MCF 10A (cell line): ENCODE measurements at regions not wholly inside any gene's neighbourhood (a gene's known extent, or its start where the extent isn't known, plus 50 kb on each side); places are given as distances from the start of the nearest gene placed in this dataset.

Experiments
- BruUV-seq: library from RNA; stranded (reverse); fragments of 400-500 nt; replicated peaks from 2 replicates; lab custom pipeline; 2021; lab: Mats Ljungman, UMichigan
- CTCF ChIA-PET: fragments of 300-600 bp; sonication (Branson Sonifier 250); formaldehyde crosslinking; extraction: SDS; loops from one replicate; lab custom pipeline; 2021; ENCODE audit warnings: antibody characterized with exemption, inconsistent platforms; lab: Yijun Ruan, JAX
- POLR2A ChIA-PET: fragments of 300-600, 350-650 bp; sonication (Branson Sonifier 250); formaldehyde crosslinking; extraction: SDS; loops from one replicate; lab custom pipeline; 2020; ENCODE audit warnings: antibody characterized with exemption, inconsistent platforms; lab: Yijun Ruan, JAX
- DNase-seq: peaks from one replicate; pipeline ENCODE4 v3.0.0-alpha.2; 2018; ENCODE audit not compliant: unreplicated experiment
- H3K27ac Mint-ChIP-seq: one replicate; pipeline ENCODE4 v1.8.0; 2022; ENCODE audit warnings: mild to moderate bottlenecking, low read depth, mixed read lengths; ENCODE audit not compliant: unreplicated experiment
- H3K27me3 Mint-ChIP-seq: one replicate; pipeline ENCODE4 v1.8.0; 2022; ENCODE audit warnings: mixed read lengths; ENCODE audit not compliant: insufficient read depth, unreplicated experiment
- H3K36me3 Mint-ChIP-seq: one replicate; pipeline ENCODE4 v1.8.0; 2022; ENCODE audit warnings: mild to moderate bottlenecking, moderate library complexity, mixed read lengths; ENCODE audit not compliant: insufficient read depth, unreplicated experiment
- H3K4me1 Mint-ChIP-seq: one replicate; pipeline ENCODE4 v1.8.0; 2022; ENCODE audit warnings: mixed read lengths; ENCODE audit not compliant: insufficient read depth, unreplicated experiment
- H3K4me3 Mint-ChIP-seq: one replicate; pipeline ENCODE4 v1.8.0; 2022; ENCODE audit warnings: mild to moderate bottlenecking, moderate library complexity, mixed read lengths; ENCODE audit not compliant: unreplicated experiment
- H3K9me3 Mint-ChIP-seq: one replicate; pipeline ENCODE4 v1.8.0; 2022; ENCODE audit warnings: mixed read lengths; ENCODE audit not compliant: unreplicated experiment
- intact Hi-C: fragments of 100-400 bp; cut with micrococcal nuclease; formaldehyde crosslinking; loops from 2 replicates; pipeline ENCODE4 v1.14.1; 2022
- TF ChIP-seq, protein P1 (sequence below): fragments of 200-600 bp; IDR thresholded peaks from one replicate; pipeline ENCODE4 v1.8.0; 2022; ENCODE audit warnings: antibody characterized with exemption, mild to moderate bottlenecking; ENCODE audit not compliant: unreplicated experiment

DNA sequence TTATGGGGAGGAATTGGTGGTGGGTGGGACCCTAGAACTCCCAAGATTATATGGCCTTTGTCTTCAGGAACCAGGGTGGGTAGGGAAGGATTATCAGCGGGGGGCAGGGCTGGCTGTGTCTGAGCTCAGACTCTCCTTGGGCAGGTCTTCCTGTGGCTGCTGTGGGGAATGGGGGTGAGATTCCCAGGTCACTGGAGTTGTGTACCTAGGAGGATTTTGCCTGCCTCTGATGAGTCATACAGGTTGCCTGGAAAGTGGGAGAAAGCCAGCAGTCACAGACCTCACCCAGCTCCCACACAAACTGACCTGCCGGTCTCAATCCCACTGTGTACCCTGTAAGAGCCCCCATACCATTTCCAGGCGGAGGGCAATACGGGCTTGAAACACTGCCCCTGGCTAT, 209.9 kb upstream of the CNTN3 start:
- Mint-ChIP-seq H3K27me3 (no peaks in the 10 kb centered on the region), H3K9me3 (peaks cover 25% of the 10 kb centered on the region), H3K36me3 (no peaks in the 10 kb centered on the region), H3K4me3 (no peak overlapping the region), H3K4me1 (no peaks in the 10 kb centered on the region), H3K27ac (no peak overlapping the region)
- DNase-seq, result peak; percentile 16
- ChIA-PET POLR2A (no interaction called here), CTCF (no interaction called here)
- intact Hi-C loops, result no loop called here
- TF ChIP-seq, protein P1, sequence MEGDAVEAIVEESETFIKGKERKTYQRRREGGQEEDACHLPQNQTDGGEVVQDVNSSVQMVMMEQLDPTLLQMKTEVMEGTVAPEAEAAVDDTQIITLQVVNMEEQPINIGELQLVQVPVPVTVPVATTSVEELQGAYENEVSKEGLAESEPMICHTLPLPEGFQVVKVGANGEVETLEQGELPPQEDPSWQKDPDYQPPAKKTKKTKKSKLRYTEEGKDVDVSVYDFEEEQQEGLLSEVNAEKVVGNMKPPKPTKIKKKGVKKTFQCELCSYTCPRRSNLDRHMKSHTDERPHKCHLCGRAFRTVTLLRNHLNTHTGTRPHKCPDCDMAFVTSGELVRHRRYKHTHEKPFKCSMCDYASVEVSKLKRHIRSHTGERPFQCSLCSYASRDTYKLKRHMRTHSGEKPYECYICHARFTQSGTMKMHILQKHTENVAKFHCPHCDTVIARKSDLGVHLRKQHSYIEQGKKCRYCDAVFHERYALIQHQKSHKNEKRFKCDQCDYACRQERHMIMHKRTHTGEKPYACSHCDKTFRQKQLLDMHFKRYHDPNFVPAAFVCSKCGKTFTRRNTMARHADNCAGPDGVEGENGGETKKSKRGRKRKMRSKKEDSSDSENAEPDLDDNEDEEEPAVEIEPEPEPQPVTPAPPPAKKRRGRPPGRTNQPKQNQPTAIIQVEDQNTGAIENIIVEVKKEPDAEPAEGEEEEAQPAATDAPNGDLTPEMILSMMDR, result no peak
- BruUV-seq, result no TSS peak

GRCh38 chr3:74814181-74814580, 199.7 kb upstream of the CNTN3 start:
- Mint-ChIP-seq H3K4me1 (no peaks in the 10 kb centered on the region), H3K27me3 (no peaks in the 10 kb centered on the region), H3K27ac (no peak overlapping the region), H3K4me3 (no peak overlapping the region), H3K36me3 (no peaks in the 10 kb centered on the region), H3K9me3 (peaks cover 11% of the 10 kb centered on the region)
- BruUV-seq, result no TSS peak
- TF ChIP-seq, protein P1, result no peak
- no peak for DNase-seq
- CTCF ChIA-PET, result no interaction called here
- intact Hi-C loops, result no loop called here
- POLR2A ChIA-PET, result no interaction called here

- Mint-ChIP-seq H3K27me3 (no peaks in the 10 kb centered on the region), H3K9me3 (peaks cover 17% of the 10 kb centered on the region), H3K4me1 (no peaks in the 10 kb centered on the region), H3K36me3 (no peaks in the 10 kb centered on the region), H3K27ac (no peak overlapping the region), H3K4me3 (no peak overlapping the region)
- ChIA-PET CTCF (no interaction called here), POLR2A (no interaction called here)
- intact Hi-C loops, result no loop called here
- no TSS peak for BruUV-seq
- no peak for DNase-seq
- TF ChIP-seq, protein P1, result no peak
Measured at GRCh38 chr3:74812756-74813155, 198.3 kb upstream of the CNTN3 start.

DNA sequence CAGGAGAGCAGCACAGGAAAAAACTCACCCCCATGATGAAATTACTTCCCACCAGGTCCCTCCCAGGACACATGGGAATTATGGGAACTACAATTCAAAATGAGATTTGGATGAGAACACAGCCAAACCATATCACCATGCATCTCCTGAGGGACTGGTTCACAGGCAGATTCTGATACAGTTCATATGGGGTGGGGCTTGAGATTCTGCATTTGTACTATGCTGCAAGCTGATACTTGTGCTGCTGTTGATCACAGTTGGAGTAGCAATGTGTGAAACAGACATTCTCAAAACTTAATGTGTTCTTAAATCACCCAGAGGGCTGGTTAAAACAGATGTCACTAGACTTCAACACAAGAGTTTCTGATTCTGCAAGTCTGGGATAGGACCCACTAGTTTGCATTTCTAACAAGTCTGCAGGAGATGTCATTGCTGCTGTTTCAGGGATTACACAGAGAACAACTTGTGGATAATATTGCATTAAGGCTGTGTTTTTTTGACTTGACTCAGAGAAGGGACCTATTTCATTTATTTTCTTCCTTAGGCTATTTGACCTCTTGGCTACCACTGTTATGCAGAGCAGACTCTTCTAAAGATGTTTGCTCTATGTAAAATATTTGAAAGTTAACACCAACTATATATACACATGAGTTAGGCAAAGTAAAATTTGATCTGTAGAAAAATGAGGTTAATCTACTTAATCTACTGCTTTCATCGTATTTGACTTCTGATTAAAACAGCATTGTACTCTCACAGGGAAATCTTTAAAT, 194.2 kb upstream of the CNTN3 start:
- intact Hi-C loops, result no loop called here
- Mint-ChIP-seq H3K9me3 (peaks cover 19% of the 10 kb centered on the region), H3K27me3 (no peaks in the 10 kb centered on the region), H3K4me1 (no peaks in the 10 kb centered on the region), H3K4me3 (no peak overlapping the region), H3K36me3 (no peaks in the 10 kb centered on the region), H3K27ac (no peak overlapping the region)
- no TSS peak for BruUV-seq
- POLR2A ChIA-PET, result no interaction called here
- CTCF ChIA-PET, result no interaction called here
- TF ChIP-seq, protein P1, result no peak
- DNase-seq, result no peak
